Central memory CD4-positive, alpha-beta T cell (primary cell): ENCODE measurements at regions not wholly inside any gene's neighbourhood (a gene's known extent, or its start where the extent isn't known, plus 50 kb on each side); places are given as distances from the start of the nearest gene placed in this dataset.

Experiments
- DNase-seq: peaks from one replicate; pipeline ENCODE4 v3.0.0; 2022

DNA sequence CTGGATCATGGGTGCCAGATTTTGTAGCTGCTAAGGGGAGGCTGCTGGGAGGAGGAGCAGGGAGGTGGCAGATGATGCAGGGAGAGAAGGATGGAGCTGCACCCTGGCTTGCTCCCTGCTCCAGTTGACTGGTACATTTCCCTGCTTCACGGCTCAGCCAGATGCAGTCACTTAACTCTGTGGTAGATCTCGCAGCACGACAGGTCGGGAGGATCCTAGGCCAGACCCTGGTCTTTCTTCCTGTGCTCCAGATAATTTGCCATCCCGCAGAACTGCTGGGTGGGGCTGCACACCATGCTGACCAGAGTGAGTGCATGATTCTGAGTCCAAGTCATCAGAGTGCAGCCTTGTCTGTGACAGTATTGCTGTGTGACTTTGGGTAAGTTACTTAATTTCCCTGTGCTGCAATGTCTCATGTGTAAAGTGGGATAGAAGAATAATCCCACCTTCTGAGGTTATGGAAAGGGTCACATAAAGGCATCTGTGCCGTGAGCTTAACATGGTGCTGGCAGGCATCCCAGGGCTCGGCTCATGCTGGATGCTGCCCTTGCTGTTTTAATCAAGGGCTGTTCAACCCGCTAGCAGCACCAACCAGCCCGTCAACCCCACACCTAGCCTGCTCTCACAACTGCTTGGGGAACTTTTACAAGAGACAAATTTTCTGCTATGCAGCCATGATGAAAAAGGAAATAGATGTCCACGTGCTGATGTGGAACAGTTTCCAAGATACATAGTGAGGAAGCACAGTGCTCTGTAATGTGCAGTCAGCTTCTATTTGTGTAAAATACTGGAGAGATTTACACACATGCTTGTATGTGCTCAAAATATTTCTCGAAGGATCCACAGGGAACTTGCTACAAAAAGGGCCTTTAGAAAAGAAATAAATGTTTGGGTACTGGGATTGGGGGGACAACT lies 257.9 kb downstream of the CDH26 start:
- no peak for DNase-seq

GRCh38 chr20:60219231-60219630 lies 261.0 kb downstream of the CDH26 start:
- no peak for DNase-seq

DNA sequence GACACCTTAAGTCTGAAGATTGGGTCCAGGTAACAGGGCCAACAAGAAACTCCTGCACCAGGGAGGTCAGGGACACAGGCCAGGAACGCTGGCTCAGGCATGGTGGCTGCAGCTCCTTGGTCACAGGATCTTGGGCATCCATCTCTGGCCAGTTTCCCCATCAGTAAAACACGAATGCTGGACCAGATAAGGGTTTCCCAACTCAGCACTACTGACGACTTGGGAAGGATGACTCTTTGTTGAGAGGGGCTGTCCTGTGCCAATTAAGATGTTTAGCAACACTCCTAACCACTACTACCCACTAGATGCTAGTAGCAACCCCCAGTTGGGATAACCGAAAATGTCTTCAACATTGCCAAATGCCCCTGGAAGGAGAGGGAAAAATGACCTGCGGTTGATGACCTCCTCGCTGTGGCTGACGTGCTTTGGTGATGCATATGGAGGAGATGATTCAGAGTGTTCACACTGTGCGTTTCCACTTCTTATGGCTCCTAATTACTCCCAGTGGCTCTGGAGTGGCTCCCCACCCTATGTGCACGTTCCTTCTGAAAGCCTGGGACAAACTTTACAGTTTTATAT lies 261.9 kb downstream of the CDH26 start:
- DNase-seq, result no peak

- DNase-seq, result no peak
These were observed 262.5 kb downstream of the CDH26 start for GRCh38 chr20:60220706-60221105.

DNA sequence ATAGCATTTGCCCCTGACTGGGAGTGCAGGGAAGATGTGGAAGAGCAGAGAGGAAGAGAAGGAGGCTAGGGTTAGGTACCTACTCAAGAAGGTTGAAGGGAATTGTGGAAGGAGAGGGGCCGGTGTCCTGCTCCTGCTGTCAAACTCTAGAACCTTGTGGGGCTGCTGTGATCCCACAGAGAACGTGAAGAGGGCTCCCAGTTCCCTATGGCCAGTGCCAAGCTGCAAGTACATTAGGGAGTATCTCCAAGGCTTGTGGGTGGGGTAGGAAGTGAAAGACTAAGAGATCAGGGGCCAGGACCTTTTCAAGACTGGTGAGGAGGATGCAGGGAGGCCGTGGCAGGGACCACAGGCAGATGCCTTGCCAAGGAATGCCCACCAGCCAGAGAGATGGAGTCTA lies 263.4 kb downstream of the CDH26 start:
- no peak for DNase-seq

GRCh38 chr20:60222497-60222896 lies 264.3 kb downstream of the CDH26 start:
- DNase-seq, result no peak

- no peak for DNase-seq
These were observed 265.0 kb downstream of the CDH26 start for GRCh38 chr20:60223174-60223573.

- DNase-seq, result no peak
These were observed 266.7 kb downstream of the CDH26 start for GRCh38 chr20:60224914-60225313.

- DNase-seq, result no peak
These were observed 270.0 kb downstream of the CDH26 start for GRCh38 chr20:60228255-60228654.

GRCh38 chr20:60232380-60232779 lies 274.2 kb downstream of the CDH26 start:
- no peak for DNase-seq

DNA sequence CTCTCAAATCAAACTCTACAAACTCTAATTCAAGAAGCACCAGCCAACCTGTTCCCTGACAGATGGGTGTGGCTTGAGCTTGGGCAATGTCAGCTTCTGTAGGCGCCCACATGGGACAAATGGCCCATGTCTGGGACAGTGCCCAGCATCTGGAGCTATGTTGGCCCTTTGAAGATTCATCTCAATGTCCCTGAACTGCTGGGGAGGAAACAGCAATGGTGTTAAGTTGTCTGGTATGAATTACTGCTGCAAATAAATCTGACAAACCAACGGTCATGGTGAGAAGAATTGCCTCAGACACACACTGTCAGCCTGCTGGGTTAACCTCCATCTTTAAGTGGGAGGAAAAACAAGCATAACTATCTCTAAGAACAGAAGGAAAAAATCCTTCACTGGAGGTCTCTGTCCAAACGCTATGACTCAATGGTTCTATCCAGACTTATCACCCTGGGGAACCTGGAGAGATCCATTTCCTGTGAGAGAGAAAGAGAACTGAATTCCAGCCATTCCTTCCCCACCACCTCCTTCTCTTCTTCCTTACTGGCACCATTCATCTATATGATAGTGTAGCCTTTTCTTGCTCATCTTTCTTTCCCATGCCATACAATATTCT lies 274.9 kb downstream of the CDH26 start:
- DNase-seq, result no peak

GRCh38 chr20:60236613-60237012 lies 278.4 kb downstream of the CDH26 start:
- DNase-seq, result no peak

- DNase-seq, result no peak
These were observed 279.8 kb downstream of the CDH26 start for GRCh38 chr20:60237981-60238380.

- DNase-seq, result no peak
These were observed 280.9 kb downstream of the CDH26 start for GRCh38 chr20:60238992-60239660.

- no peak for DNase-seq
These were observed 281.7 kb downstream of the CDH26 start for GRCh38 chr20:60239956-60240355.

DNA sequence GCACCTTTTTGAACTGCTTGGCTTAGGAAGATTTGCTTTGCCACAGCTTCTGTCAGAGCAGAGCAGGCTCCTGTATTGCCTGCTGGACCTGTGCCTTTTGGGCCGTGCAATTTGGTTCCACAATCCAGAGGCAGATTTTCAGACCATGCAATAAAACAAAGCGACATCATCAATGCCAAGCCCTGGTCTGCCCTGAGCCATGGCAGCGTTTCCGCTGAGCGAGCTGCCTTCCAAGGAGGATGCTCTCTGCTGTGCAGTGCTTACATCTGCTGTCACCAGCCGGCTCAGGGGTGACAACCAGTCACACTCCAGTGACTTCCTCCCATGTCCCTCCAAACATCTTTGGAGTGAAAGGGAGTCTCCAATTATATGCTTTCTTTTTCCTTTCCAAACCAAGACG lies 282.2 kb downstream of the CDH26 start:
- no peak for DNase-seq

GRCh38 chr20:60240986-60241385 lies 282.8 kb downstream of the CDH26 start:
- DNase-seq, result no peak

- DNase-seq, result no peak
These were observed 284.7 kb downstream of the CDH26 start for GRCh38 chr20:60242836-60243505.

GRCh38 chr20:60244373-60245146 lies 286.3 kb downstream of the CDH26 start:
- no peak for DNase-seq

DNA sequence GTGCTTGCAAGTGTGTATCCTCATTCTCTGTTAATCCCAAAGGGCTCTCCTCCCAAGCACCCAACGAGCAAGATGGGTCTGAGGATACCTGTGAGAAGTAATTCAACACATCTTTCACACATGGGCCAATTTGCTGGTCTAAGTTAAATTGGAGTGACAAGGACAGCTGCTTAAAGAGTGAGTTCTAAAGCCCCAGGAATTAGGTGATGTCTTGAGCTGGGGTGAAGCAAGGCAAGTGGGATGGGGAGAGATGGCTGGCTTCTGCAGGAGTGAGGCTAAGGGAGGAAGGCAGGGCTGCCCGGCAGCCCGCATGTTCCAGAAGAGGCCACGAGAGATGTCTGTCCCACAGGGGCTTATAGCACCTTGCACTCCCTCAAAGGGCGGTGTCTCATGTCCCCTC lies 288.5 kb downstream of the CDH26 start:
- DNase-seq, result no peak

DNA sequence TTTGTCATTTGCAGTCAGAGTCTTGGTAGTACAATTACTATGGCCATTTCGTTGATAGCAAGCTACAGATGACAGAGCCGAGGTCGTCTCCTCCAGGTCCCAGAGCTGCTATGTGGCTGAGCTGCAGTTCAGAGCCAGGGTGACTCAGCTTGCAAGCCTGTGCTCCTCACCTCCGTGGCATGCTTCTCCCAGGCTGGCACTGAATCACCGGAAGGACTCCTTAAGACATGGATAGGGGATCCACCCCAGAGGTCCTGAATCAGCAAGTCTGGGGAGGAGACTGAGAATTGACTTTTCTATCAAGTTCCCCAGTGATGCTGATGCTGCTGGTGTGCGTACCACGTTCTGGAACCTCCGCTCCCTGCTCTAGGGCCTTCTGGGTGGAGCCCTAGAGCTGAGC lies 291.2 kb downstream of the CDH26 start:
- DNase-seq, result no peak

GRCh38 chr20:60250251-60250650 lies 292.0 kb downstream of the CDH26 start:
- no peak for DNase-seq
